Left kidney (tissue), 1 donor: ENCODE measurements at regions not wholly inside any gene's neighbourhood (a gene's known extent, or its start where the extent isn't known, plus 50 kb on each side); places are given as distances from the start of the nearest gene placed in this dataset.

Experiments used
- DNase-seq: peaks from one replicate; pipeline ENCODE4 v3.0.0-alpha.2; 2013

DNA sequence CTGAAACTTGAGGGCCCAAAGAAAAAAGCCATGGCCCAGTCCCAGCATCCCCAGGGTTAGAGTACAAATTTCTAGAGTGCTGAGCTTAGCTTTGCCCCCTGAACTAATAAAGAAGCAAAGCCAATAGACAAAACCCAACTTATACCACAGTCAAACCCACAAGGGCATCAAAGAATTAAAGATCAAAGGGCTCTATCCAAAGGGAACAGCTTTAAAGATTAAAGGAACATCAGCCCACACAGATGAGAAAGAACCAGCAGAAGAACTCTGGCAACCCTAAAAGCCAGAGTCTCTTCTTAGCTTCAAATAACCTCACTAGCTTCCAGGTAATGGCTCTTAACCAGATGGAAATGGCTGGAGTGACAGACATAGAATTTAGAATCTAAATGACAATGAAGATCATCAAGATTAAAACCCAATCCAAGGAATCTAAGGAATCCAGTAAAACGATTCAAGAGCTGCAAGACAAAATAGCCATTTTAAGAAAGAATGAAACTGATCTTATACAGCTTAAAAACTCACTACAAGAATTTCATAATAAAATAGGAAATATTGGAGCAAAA lies 93.9 kb downstream of the YIPF5 start:
- no peak for DNase-seq

DNA sequence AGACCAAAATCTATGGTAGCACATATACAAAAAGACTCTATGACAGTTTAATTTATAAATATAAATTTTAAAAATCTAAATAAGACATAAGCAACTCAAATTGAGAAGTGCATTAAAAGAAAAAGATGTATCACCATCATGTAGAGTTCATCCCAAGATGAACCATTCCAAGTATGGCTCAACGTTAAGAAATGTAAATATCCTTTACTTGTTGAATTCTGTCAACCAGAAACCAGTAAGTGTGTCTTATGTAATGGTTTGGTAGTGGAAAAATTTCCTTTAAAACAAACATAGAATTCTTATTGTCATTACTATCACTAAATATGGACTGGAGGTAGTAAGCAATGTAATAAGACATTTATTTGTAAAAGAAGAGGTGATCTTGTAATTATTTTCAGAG lies 87.3 kb downstream of the YIPF5 start:
- DNase-seq, result no peak

- peak; percentile 13 for DNase-seq
Measured at GRCh38 chr5:144084971-144085370, 85.5 kb downstream of the YIPF5 start.

- DNase-seq, result no peak
Measured at GRCh38 chr5:144085381-144085780, 85.1 kb downstream of the YIPF5 start.

DNA sequence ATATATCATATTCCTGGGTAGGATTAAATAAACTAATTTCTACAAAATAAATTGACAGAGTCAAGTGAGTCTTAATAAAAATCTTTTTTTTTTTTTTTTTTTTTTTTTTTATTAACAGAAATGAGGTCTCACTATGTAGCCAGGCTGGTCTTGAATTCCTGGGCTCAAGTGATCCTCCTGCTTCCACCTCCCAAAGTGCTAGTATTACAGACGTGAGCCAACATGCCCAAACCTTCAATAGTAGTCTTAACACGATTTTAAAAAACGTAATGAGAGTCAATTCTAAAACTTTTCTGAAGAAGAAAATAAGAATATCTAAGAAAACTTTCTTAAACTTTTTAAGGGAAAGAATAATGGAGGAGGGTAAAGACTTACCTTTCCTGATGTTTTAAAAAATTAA lies 84.2 kb downstream of the YIPF5 start:
- DNase-seq, result no peak

DNA sequence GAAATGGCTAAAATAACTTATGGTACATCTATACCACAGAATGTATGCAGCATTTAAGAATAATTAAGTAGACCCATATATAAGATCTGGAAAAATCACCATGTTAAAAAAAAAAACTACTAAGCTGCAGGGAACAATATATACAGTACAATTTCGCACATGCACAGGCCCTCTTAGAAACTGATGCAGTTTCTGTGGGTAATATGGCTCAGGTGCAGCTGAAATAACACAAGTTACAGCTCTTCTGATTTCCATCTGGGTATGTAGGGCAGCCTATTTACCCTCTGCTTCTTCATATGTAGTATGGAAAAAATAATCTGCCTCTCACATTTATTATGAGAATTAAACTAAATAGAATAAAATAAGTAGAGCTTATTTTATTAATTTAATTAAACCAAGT lies 82.9 kb downstream of the YIPF5 start:
- no peak for DNase-seq

DNA sequence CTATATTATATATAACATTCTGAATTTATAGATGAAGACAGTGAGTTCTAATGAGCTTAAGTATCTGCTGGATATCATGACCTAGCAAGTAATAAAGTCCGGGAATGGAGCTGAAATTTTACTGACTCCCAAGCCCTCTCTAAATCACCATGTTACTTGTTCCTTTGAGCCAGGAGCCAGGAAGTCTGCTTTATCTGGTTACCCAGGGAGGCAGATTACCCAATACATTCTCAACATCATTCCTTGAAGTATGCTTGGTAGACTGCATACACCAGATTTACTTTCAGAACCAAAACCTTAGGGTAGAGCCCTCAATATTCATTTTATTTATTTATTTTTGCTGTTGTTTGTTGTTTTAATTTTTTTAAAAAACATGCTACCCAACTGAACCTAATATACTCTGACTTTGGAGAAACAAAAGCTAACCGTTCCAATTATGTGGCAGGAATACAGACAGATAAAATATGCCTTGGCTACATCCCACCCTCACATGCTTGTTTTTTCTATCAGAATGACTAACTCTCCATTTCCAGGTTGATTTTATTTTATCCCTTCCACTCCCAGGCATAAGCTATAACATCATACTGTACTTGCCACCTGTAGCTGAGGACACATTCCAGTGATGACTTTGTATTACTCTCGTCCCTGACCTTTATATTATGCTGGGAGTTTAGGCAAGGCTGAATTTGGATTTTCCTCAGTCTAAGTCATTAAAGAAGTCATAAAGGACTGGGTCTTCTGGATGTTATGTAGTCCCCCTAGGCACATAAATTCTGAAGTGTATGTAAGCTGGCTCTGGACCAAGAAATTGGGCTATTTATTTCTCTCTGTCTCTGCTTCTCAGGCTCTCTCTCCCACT lies 82.0 kb downstream of the YIPF5 start:
- DNase-seq, result peak; percentile 40

DNA sequence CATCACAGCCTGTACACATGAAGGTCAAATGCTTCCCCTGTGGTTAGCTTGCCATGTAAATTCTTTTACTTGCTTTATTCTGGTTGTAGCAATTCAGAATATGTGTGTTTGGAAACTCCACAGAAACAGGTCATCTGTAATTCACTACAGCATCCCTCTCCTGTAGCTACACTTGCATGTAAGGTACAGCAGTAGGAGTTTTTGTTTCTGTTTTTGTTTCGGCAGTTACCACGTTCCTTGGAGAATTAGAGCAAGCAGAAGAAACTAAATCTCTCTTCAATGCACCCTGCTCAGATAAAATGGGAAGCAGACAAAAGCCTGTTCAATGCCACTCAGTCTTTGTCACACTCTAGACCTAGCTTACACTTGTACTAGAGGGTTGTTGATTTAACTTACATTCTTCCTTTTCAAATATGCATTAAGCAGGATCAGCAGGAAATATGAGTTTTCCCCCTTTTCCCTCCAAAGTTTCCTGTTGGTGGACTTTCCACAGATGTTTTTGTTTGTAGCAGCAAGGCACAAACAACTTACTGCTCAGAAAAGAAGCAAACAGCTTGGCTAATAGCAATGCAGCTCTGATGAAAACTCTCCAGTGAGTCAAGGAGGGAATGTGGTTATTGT lies 80.9 kb downstream of the YIPF5 start:
- DNase-seq, result peak; percentile 22

- no peak for DNase-seq
Measured at GRCh38 chr5:144092508-144092907, 78.0 kb downstream of the YIPF5 start.

- no peak for DNase-seq
Measured at GRCh38 chr5:144093400-144093799, 77.1 kb downstream of the YIPF5 start.

DNA sequence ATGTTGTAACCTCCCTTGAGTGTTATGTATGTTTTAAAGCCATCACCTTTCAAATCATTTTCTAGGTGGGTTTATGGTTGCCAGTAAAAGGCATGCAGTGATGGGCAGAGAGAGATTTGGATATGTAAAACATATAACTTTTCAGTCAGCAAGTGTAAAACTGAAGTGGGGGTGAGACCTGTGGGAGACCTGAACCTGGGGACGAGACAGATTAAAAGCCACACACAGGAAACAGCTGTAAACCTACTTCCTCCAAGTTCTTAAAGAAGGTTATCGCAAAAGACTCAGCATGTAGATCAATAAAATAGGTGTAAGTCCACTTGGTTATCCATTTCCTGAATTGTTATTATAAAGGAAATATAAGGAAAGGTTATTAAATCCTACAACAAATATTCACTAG lies 76.6 kb downstream of the YIPF5 start:
- DNase-seq, result no peak

GRCh38 chr5:144100702-144101101 lies 69.8 kb downstream of the YIPF5 start:
- no peak for DNase-seq

- no peak for DNase-seq
Measured at GRCh38 chr5:144101616-144102015, 68.8 kb downstream of the YIPF5 start.

DNA sequence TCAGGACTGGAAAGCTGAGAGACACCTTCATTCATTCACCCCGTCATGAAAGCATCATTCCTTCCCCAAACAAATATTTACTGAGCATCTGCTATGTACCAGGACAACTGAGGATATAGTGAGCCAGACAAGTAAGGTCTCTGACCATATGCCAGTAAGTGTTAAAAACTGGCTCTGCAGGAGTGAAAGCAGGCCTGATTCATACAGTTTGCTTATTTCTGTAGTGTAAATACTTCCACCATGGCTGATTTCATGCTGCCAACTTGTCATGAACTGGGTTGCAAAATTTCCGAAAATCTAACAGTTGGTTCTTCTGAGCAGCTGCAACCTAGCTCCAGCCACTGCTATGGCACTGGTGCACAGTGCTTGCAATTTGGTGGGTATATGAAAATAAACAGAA lies 68.1 kb downstream of the YIPF5 start:
- no peak for DNase-seq

DNA sequence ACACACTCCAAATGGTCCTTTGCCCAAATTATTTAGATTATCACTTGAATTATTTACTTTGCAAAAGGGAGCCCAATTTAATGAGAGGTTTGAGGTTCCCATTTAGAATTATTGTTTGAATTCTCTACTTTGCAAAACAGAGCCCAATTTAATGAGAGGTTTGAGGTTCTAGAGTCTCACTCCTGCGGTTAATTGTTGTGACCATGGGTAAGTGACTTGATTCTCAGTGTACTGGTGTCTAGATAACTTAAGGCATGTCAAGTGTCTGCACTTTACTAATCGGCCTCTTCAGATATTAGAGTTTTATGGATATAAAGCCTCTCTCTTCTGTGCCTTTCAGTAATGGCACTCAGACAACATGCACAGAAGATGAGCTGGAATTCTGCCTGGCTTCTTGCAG lies 67.5 kb downstream of the YIPF5 start:
- DNase-seq, result no peak

DNA sequence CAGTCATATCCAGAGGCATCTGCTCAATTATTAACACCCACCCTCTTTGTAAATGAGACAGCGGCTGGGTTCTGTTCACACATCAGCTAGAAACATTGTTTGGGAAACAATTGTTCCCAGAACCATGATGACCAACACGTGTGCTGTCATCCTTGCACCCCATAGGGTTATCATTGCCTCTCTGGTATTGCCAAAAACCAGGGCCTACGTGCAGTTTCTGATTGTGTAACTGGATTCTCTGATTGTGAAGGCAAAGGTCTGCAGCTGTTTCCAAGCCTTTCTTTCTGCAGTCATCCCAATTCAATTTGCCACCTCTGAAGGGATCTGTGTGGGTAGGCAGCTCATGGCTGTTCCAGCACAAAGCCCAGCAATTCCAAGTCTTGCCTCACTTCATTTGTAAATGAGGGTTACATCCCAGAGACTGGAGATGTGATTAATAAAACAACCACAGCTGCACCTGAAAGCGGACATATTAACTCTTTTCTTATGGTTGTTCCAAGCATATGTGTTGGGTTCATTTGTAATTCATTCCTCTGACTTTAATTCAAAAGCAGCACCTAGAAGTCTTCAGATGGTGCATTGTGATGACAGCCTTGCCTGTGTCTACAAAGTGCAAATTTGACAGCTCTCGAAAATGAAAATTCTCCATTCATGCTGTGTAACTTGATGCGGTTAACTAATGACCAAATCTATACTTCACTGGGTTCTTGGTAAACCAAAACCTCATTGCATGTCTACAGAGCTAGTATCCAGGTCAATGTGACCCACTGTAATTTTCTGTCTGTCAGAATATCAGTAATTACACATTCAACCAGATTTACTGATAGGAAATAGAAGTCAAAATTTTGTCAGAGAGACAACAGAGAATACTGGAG lies 66.6 kb downstream of the YIPF5 start:
- DNase-seq, result no peak

- no peak for DNase-seq
Measured at GRCh38 chr5:144105371-144105770, 65.1 kb downstream of the YIPF5 start.

DNA sequence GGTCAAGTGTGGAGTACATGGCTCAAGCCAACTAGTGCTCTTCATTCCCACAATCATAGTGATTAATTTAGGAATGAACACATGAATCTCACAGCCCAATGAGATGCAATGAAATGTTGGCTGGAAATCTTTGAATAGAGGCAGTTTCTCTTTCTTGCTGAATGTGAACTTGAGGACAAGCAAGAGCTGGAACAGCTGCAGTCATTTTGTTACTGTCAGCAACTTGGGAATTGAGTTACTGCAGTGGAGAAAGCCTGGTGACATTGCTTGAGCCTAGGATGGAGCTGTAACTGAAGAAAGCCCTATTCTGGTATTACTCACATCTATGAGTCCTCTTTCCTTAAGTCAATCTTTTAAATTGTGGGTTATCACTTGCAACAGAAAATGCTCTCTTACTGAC lies 62.3 kb downstream of the YIPF5 start:
- no peak for DNase-seq
